Neural progenitor cell (in vitro differentiated cells): ENCODE measurements at regions not wholly inside any gene's neighbourhood (a gene's known extent, or its start where the extent isn't known, plus 50 kb on each side); places are given as distances from the start of the nearest gene placed in this dataset.

Source experiments
- EZH2 ChIP-seq: fragments of 200-600 bp; sonication (generic); IDR thresholded peaks from 2 replicates; pipeline ENCODE4 v1.6.1; 2017; ENCODE audit warnings: antibody characterized with exemption, mild to moderate bottlenecking, moderate library complexity
- EZH2phosphoT487 ChIP-seq: fragments of 200-600 bp; sonication (generic); IDR thresholded peaks from 2 replicates; pipeline ENCODE4 v1.6.1; 2017; ENCODE audit warnings: antibody characterized with exemption
- TF ChIP-seq, protein P1 (sequence below): fragments of 200-600 bp; sonication (generic); IDR thresholded peaks from 2 replicates; pipeline ENCODE4 v1.5.1; 2017; ENCODE audit warnings: antibody characterized with exemption, mild to moderate bottlenecking

DNA sequence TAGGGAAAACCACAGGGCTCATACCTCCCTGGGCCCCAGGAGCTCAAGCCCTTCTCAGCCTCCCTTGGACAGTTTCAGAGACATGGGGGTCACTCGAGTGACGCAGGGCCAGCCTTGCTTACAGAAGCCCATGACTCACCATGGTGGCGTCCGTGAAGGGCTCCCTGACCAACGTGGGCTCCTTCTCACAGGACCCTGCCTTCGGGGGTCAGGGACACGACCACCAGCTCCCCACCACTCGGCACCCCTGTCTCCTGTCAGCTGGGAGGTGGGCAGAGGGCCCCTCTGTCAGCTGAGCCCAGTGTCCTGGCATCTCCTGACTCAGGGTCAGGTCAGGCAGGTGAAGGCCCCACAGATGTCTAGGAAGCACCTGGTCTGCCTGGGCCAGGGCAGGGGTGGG, 126.3 kb upstream of the ANO1 start:
- TF ChIP-seq, protein P1, sequence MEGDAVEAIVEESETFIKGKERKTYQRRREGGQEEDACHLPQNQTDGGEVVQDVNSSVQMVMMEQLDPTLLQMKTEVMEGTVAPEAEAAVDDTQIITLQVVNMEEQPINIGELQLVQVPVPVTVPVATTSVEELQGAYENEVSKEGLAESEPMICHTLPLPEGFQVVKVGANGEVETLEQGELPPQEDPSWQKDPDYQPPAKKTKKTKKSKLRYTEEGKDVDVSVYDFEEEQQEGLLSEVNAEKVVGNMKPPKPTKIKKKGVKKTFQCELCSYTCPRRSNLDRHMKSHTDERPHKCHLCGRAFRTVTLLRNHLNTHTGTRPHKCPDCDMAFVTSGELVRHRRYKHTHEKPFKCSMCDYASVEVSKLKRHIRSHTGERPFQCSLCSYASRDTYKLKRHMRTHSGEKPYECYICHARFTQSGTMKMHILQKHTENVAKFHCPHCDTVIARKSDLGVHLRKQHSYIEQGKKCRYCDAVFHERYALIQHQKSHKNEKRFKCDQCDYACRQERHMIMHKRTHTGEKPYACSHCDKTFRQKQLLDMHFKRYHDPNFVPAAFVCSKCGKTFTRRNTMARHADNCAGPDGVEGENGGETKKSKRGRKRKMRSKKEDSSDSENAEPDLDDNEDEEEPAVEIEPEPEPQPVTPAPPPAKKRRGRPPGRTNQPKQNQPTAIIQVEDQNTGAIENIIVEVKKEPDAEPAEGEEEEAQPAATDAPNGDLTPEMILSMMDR: no peak
- no peak for TF ChIP-seq EZH2phosphoT487
- TF ChIP-seq EZH2: no peak
